Neuronal stem cell (in vitro differentiated cells): ENCODE measurements at regions not wholly inside any gene's neighbourhood (a gene's known extent, or its start where the extent isn't known, plus 50 kb on each side); places are given as distances from the start of the nearest gene placed in this dataset.
A peak's percentile ranks its signal among the peaks of the same experiment; 100 is the strongest.

ENCODE experiments used
- DNase-seq: peaks from one replicate; pipeline ENCODE4 v3.0.0-alpha.2; 2013; ENCODE audit warnings: low spot score
- H2AFZ ChIP-seq: one replicate; pipeline ENCODE4 v1.6.1; 2013; ENCODE audit warnings: mild to moderate bottlenecking, low read length, inconsistent platforms
- H2AK5ac ChIP-seq: 2 replicates; pipeline ENCODE4 v1.6.1; 2013; ENCODE audit warnings: low read depth, mild to moderate bottlenecking, inconsistent platforms, low read length, moderate library complexity, mixed read lengths
- H2BK120ac ChIP-seq: 2 replicates; pipeline ENCODE4 v1.6.1; 2013; ENCODE audit warnings: low read depth, mild to moderate bottlenecking, inconsistent platforms, low read length, moderate library complexity, mixed read lengths
- H2BK12ac ChIP-seq: one replicate; pipeline ENCODE4 v1.6.1; 2013; ENCODE audit warnings: low read length, inconsistent platforms
- H2BK15ac ChIP-seq: 2 replicates; pipeline ENCODE4 v1.6.1; 2013; ENCODE audit warnings: mild to moderate bottlenecking, low read length, inconsistent platforms, mixed read lengths
- H2BK5ac ChIP-seq: one replicate; pipeline ENCODE4 v1.6.1; 2013; ENCODE audit warnings: inconsistent platforms, mild to moderate bottlenecking, low read length, moderate library complexity
- H3K14ac ChIP-seq: one replicate; pipeline ENCODE4 v1.6.1; 2013; ENCODE audit warnings: low read length, inconsistent platforms
- H3K18ac ChIP-seq: 2 replicates; pipeline ENCODE4 v1.6.1; 2013; ENCODE audit warnings: low read length, inconsistent platforms
- H3K23ac ChIP-seq: 2 replicates; pipeline ENCODE4 v1.6.1; 2013; ENCODE audit warnings: low read depth, mild to moderate bottlenecking, mixed read lengths, low read length, inconsistent platforms; ENCODE audit not compliant: poor library complexity
- H3K27ac ChIP-seq: replicated peaks from 3 replicates; pipeline ENCODE4 v1.5.1; 2013; ENCODE audit warnings: low read length, inconsistent platforms
- H3K27me3 ChIP-seq, 3 experiments: 2 replicates each; pipeline ENCODE4 v1.6.1; 2013; ENCODE audit warnings: low read length in 3 of 3, mild to moderate bottlenecking in 2 of 3, inconsistent platforms in 1 of 3, low read depth in 1 of 3, mixed read lengths in 1 of 3, moderate library complexity in 1 of 3; ENCODE audit not compliant: control insufficient read depth in 3 of 3, insufficient read depth in 3 of 3
- H3K36me3 ChIP-seq, 2 donors: replicated peaks in 1 of 2; 2 replicates each; pipeline ENCODE4 v1.6.1; 2013; ENCODE audit warnings: low read length in 2 of 2; ENCODE audit not compliant: control insufficient read depth in 2 of 2, insufficient read depth in 2 of 2
- H3K4ac ChIP-seq: 2 replicates; pipeline ENCODE4 v1.6.1; 2013; ENCODE audit warnings: inconsistent platforms, mild to moderate bottlenecking, low read length, moderate library complexity
- H3K4me1 ChIP-seq, 2 donors: 1 replicate in 1 of 2; 2 replicates in 1 of 2; pipeline ENCODE4 v1.6.1; 2013; ENCODE audit warnings: low read length in 2 of 2, low read depth in 1 of 2; ENCODE audit not compliant: control insufficient read depth in 2 of 2, insufficient read depth in 1 of 2
- H3K4me2 ChIP-seq: one replicate; pipeline ENCODE4 v1.6.1; 2013; ENCODE audit warnings: mild to moderate bottlenecking, low read length, inconsistent platforms; ENCODE audit not compliant: insufficient read depth, poor library complexity, severe bottlenecking
- H3K4me3 ChIP-seq, 2 donors: 2 replicates each; pipeline ENCODE4 v1.5.1; 2013; ENCODE audit warnings: low read length in 2 of 2, mild to moderate bottlenecking in 2 of 2, inconsistent platforms in 1 of 2, moderate library complexity in 1 of 2
- H3K79me1 ChIP-seq: one replicate; pipeline ENCODE4 v1.6.1; 2013; ENCODE audit warnings: low read depth, mild to moderate bottlenecking, inconsistent platforms, low read length, moderate library complexity
- H3K9ac ChIP-seq: one replicate; pipeline ENCODE4 v1.6.1; 2013; ENCODE audit warnings: mild to moderate bottlenecking, low read depth, low read length, inconsistent platforms; ENCODE audit not compliant: poor library complexity
- H3K9me3 ChIP-seq, 2 donors: replicated peaks in 1 of 2; 2 replicates each; pipeline versions ENCODE3 to v1.6.1; 2013; ENCODE audit warnings: low read length in 2 of 2, mild to moderate bottlenecking in 2 of 2, inconsistent platforms in 1 of 2, low read depth in 1 of 2, mixed read lengths in 1 of 2, moderate library complexity in 1 of 2; ENCODE audit not compliant: control insufficient read depth in 2 of 2, insufficient read depth in 1 of 2
- H4K8ac ChIP-seq: one replicate; pipeline ENCODE4 v1.6.1; 2013; ENCODE audit warnings: low read depth, mild to moderate bottlenecking, inconsistent platforms, low read length, moderate library complexity
- H4K91ac ChIP-seq: one replicate; pipeline ENCODE4 v1.6.1; 2013; ENCODE audit warnings: low read length, low read depth, mild to moderate bottlenecking, inconsistent platforms; ENCODE audit not compliant: poor library complexity
- WGBS, 2 donors: extraction: QIAGEN DNeasy Blood & Tissue Kit; methylation state at CpG; one replicate each; pipeline ENCODE4 v1.1.7; 2013; ENCODE audit warnings: missing lambda C conversion rate in 2 of 2, mixed read lengths in 1 of 2; ENCODE audit not compliant: insufficient read length in 2 of 2, insufficient replicate concordance in 1 of 2; ENCODE audit errors: extremely low coverage in 2 of 2; 5-methylcytosine and 5-hydroxymethylcytosine counted together

GRCh38 chr1:188769181-188769580 lies 1708.5 kb downstream of the BRINP3 start:
- WGBS, 2 donors, result no CpG with 5 or more reads among the region's 11 CpGs
- H2BK120ac ChIP-seq, result no peak overlapping the region
- H2BK5ac ChIP-seq, result no peak overlapping the region
- H3K79me1 ChIP-seq, result no peaks in the 10 kb centered on the region
- H3K4me3 ChIP-seq, result no peak overlapping the region
- no peak overlapping the region for H2AFZ ChIP-seq
- H3K4me2 ChIP-seq, result no peak overlapping the region
- H3K9me3 ChIP-seq, result peaks cover 0 to 3% of the 10 kb centered on the region in 2 donors
- H2BK12ac ChIP-seq, result no peak overlapping the region
- H3K27ac ChIP-seq, result no peak overlapping the region
- H3K36me3 ChIP-seq, result no peaks in the 10 kb centered on the region
- H3K4me1 ChIP-seq, result peaks cover 0 to 4% of the 10 kb centered on the region in 2 donors
- no peak overlapping the region for H3K14ac ChIP-seq
- no peaks in the 10 kb centered on the region for H3K27me3 ChIP-seq
- no peak overlapping the region for H3K4ac ChIP-seq
- H2BK15ac ChIP-seq, result no peak overlapping the region
- H3K23ac ChIP-seq, result no peak overlapping the region
- no peak overlapping the region for H2AK5ac ChIP-seq
- H3K18ac ChIP-seq, result peak overlapping the region; percentile 13
- H4K91ac ChIP-seq, result no peak overlapping the region
- DNase-seq, result peak; percentile 6
- peak overlapping the region; percentile 56 for H4K8ac ChIP-seq
- no peak overlapping the region for H3K9ac ChIP-seq

- Histone ChIP-seq H4K8ac (no peak overlapping the region), H3K14ac (no peak overlapping the region)
- no CpG with 5 or more reads among the region's 1 CpG for WGBS, 2 donors
Measured at GRCh38 chr1:188769936-188770335, 1707.7 kb downstream of the BRINP3 start.

GRCh38 chr1:188778578-188778977 lies 1699.1 kb downstream of the BRINP3 start:
- Histone ChIP-seq H2BK12ac (no peak overlapping the region), H2AK5ac (no peak overlapping the region), H2AFZ (no peak overlapping the region), H3K27ac (no peak overlapping the region), H4K91ac (no peak overlapping the region), H3K4ac (no peak overlapping the region), H4K8ac (no peak overlapping the region), H2BK120ac (no peak overlapping the region), H2BK5ac (no peak overlapping the region), H3K4me1 (no peaks in the 10 kb centered on the region), H3K14ac (no peak overlapping the region), H3K4me3 (no peak overlapping the region), H3K9ac (no peak overlapping the region), H3K18ac (no peak overlapping the region), H3K9me3 (peaks cover 0 to 1% of the 10 kb centered on the region in 2 donors), H2BK15ac (no peak overlapping the region), H3K79me1 (no peaks in the 10 kb centered on the region), H3K36me3 (no peaks in the 10 kb centered on the region), H3K27me3 (no peaks in the 10 kb centered on the region), H3K4me2 (no peak overlapping the region), H3K23ac (no peak overlapping the region)
- DNase-seq, result no peak
- no CpG with 5 or more reads among the region's 2 CpGs for WGBS, 2 donors

More at GRCh38 chr1:188769936-188770335, 1707.7 kb downstream of the BRINP3 start:
- Histone ChIP-seq H3K4ac (no peak overlapping the region), H3K23ac (no peak overlapping the region), H3K79me1 (no peaks in the 10 kb centered on the region), H2BK120ac (no peak overlapping the region), H3K4me1 (peaks cover 0 to 4% of the 10 kb centered on the region in 2 donors), H3K27ac (no peak overlapping the region), H2BK15ac (no peak overlapping the region), H3K36me3 (no peaks in the 10 kb centered on the region), H3K27me3 (no peaks in the 10 kb centered on the region), H3K4me2 (no peak overlapping the region), H4K91ac (no peak overlapping the region), H3K18ac (no peak overlapping the region), H2AFZ (no peak overlapping the region), H2BK12ac (no peak overlapping the region), H2AK5ac (no peak overlapping the region), H3K9me3 (peaks cover 0 to 3% of the 10 kb centered on the region in 2 donors), H3K4me3 (no peak overlapping the region), H2BK5ac (no peak overlapping the region), H3K9ac (no peak overlapping the region)
- DNase-seq, result no peak

- no CpG with 5 or more reads among the region's 6 CpGs for WGBS, 2 donors
- Histone ChIP-seq H2AK5ac (no peak overlapping the region), H3K23ac (no peak overlapping the region), H3K4me2 (no peak overlapping the region), H4K8ac (no peak overlapping the region), H2BK5ac (no peak overlapping the region), H3K4ac (no peak overlapping the region), H3K9me3 (no peaks in the 10 kb centered on the region), H4K91ac (no peak overlapping the region), H3K14ac (no peak overlapping the region), H2BK15ac (no peak overlapping the region), H2AFZ (no peak overlapping the region), H3K9ac (no peak overlapping the region), H3K4me3 (no peak overlapping the region), H3K18ac (no peak overlapping the region), H3K79me1 (no peaks in the 10 kb centered on the region), H3K27ac (no peak overlapping the region), H2BK12ac (no peak overlapping the region), H3K4me1 (no peaks in the 10 kb centered on the region), H2BK120ac (no peak overlapping the region), H3K36me3 (no peaks in the 10 kb centered on the region), H3K27me3 (no peaks in the 10 kb centered on the region)
- peak; percentile 52 for DNase-seq
Measured at GRCh38 chr1:188782220-188782841, 1695.3 kb downstream of the BRINP3 start.
